Smooth muscle cell (in vitro differentiated cells): ENCODE measurements at regions not wholly inside any gene's neighbourhood (a gene's known extent, or its start where the extent isn't known, plus 50 kb on each side); places are given as distances from the start of the nearest gene placed in this dataset.

Experiments
- DNase-seq: peaks from one replicate; lab custom pipeline; 2025; ENCODE audit not compliant: unreplicated experiment; lab: John Stamatoyannopoulos, UW
- H2AFZ ChIP-seq: fragments of 200-600 bp; sonication (generic); 2 replicates; pipeline ENCODE4 v1.6.0; 2016; ENCODE audit warnings: antibody characterized with exemption, low read depth, mild to moderate bottlenecking
- H3F3A ChIP-seq: fragments of 200-600 bp; sonication (generic); 2 replicates; pipeline ENCODE4 v1.6.0; 2017; ENCODE audit warnings: antibody characterized with exemption, low read depth
- H3K27ac ChIP-seq: fragments of 200-600 bp; sonication (generic); 2 replicates; pipeline ENCODE4 v1.5.1; 2016; ENCODE audit warnings: low read depth, mild to moderate bottlenecking
- H3K27me3 ChIP-seq: fragments of 200-600 bp; sonication (generic); 2 replicates; pipeline ENCODE4 v1.6.1; 2016; ENCODE audit warnings: low read depth, mild to moderate bottlenecking
- H3K36me3 ChIP-seq: fragments of 200-600 bp; sonication (generic); 2 replicates; pipeline ENCODE4 v1.5.1; 2016; ENCODE audit warnings: low read depth
- H3K4me1 ChIP-seq: fragments of 200-600 bp; sonication (generic); 2 replicates; pipeline ENCODE4 v1.5.1; 2016; ENCODE audit warnings: low read depth
- H3K4me2 ChIP-seq: fragments of 200-600 bp; sonication (generic); 2 replicates; pipeline ENCODE4 v1.6.0; 2016; ENCODE audit warnings: mild to moderate bottlenecking
- H3K4me3 ChIP-seq: fragments of 200-600 bp; sonication (generic); 2 replicates; pipeline ENCODE4 v1.5.1; 2016; ENCODE audit warnings: mild to moderate bottlenecking
- H3K79me2 ChIP-seq: fragments of 200-600 bp; sonication (generic); 2 replicates; pipeline ENCODE4 v1.6.0; 2016; ENCODE audit warnings: low read depth, mild to moderate bottlenecking
- H3K9ac ChIP-seq: fragments of 200-600 bp; sonication (generic); 2 replicates; pipeline ENCODE4 v1.6.0; 2016; ENCODE audit warnings: low read depth
- H3K9me3 ChIP-seq: fragments of 200-600 bp; sonication (generic); replicated peaks from 2 replicates; pipeline ENCODE4 v1.5.1; 2016; ENCODE audit warnings: low read depth
- H4K20me1 ChIP-seq: fragments of 200-600 bp; sonication (generic); 2 replicates; pipeline ENCODE4 v1.6.0; 2016; ENCODE audit warnings: low read depth
- WGBS: methylation state at CpG from one replicate; pipeline ENCODE4 v1.1.7; 2016; ENCODE audit warnings: low lambda C conversion rate; 5-methylcytosine and 5-hydroxymethylcytosine counted together
- TF ChIP-seq, protein P1 (sequence below): fragments of 200-600 bp; sonication (generic); IDR thresholded peaks from 2 replicates; pipeline ENCODE4 v1.5.1; 2017; ENCODE audit warnings: borderline replicate concordance, mild to moderate bottlenecking, antibody characterized with exemption; ENCODE audit not compliant: insufficient read depth, poor library complexity, severe bottlenecking

DNA sequence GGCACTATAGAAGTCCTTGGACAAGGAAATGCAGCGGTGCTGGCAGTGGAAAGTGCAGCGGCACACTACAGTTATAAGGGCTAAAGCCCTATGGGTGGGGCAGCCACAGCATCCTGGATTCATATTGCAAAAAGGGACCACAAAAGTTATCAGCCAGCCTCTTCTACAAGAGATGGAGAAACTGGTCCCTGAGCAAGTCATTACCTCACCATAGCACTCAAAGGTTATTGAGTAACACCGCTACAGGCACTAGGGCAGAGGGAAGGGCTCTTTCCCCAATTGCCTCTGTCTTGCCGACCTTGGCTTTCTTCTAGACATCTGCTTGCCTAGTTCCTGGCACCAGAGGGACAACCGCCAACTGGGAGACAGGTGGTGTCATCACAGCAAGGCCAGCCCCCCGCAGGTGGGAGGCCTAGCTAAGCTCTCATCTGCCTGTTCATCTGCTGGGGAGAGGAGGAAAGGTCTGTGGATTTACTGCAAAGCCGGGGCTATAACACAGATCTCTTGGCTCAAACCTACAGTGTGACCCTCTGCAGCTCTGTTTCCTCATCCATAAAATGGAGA is 600.0 kb downstream of the BCOR start:
- Histone ChIP-seq H3K27ac (no peak overlapping the region), H3K9me3 (no peaks in the 10 kb centered on the region), H3K9ac (no peak overlapping the region), H3K4me3 (no peak overlapping the region), H3K36me3 (no peaks in the 10 kb centered on the region), H3K4me2 (no peak overlapping the region), H3K27me3 (no peaks in the 10 kb centered on the region), H3K79me2 (no peaks in the 10 kb centered on the region), H4K20me1 (no peaks in the 10 kb centered on the region), H3K4me1 (no peaks in the 10 kb centered on the region), H3F3A (no peaks in the 10 kb centered on the region), H2AFZ (no peak overlapping the region)
- WGBS, result 88% methylated on average over 7 of the region's 7 CpGs
- no peak for DNase-seq
- TF ChIP-seq, protein P1, sequence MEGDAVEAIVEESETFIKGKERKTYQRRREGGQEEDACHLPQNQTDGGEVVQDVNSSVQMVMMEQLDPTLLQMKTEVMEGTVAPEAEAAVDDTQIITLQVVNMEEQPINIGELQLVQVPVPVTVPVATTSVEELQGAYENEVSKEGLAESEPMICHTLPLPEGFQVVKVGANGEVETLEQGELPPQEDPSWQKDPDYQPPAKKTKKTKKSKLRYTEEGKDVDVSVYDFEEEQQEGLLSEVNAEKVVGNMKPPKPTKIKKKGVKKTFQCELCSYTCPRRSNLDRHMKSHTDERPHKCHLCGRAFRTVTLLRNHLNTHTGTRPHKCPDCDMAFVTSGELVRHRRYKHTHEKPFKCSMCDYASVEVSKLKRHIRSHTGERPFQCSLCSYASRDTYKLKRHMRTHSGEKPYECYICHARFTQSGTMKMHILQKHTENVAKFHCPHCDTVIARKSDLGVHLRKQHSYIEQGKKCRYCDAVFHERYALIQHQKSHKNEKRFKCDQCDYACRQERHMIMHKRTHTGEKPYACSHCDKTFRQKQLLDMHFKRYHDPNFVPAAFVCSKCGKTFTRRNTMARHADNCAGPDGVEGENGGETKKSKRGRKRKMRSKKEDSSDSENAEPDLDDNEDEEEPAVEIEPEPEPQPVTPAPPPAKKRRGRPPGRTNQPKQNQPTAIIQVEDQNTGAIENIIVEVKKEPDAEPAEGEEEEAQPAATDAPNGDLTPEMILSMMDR, result no peak

DNA sequence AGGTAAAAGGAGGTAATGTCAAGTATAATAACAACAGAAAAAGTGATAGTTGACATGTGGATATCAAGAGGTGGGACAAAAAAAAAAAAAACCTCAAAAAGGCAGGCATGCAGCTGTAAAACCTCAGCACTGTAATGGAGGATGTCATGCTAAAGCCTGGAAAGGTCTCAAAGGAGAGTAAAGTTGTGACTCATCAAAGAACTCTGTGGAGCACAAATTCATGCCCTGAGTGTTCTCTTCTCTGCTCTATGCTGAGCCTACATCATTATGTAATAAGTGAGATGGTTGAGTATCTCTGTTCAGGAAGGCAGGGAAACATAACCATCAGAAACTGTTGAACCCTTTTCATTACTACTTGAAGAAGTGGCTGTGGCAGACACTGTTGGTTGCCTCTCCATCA is 597.8 kb downstream of the BCOR start:
- no peaks in the 10 kb centered on the region for H3F3A ChIP-seq
- H3K4me3 ChIP-seq, result no peak overlapping the region
- H3K9me3 ChIP-seq, result no peaks in the 10 kb centered on the region
- no peak for DNase-seq
- no peaks in the 10 kb centered on the region for H4K20me1 ChIP-seq
- no peaks in the 10 kb centered on the region for H3K4me1 ChIP-seq
- H3K9ac ChIP-seq, result no peak overlapping the region
- no peak overlapping the region for H3K4me2 ChIP-seq
- H2AFZ ChIP-seq, result no peak overlapping the region
- TF ChIP-seq, protein P1, result no peak
- no peaks in the 10 kb centered on the region for H3K79me2 ChIP-seq
- H3K27ac ChIP-seq, result no peak overlapping the region
- no peaks in the 10 kb centered on the region for H3K27me3 ChIP-seq
- no peaks in the 10 kb centered on the region for H3K36me3 ChIP-seq

DNA sequence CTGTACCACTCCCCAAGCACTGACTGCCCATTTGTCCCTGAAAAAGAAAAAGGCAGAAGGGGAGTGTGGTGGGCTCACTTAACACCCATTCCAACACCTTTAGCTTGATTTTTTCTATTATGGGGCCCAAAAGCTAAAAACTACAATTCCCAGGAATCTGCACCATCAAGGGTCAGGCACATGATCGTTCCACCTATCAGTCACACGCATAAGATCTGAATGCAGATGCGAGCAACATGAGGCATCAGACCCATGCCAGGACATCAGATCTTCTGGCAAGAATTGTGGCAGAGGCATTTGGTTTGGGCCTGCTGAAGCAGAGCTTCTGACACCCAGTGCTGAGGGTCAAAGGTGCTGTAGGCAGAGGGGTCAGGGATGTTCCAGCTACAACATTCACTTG is 595.9 kb downstream of the BCOR start:
- no peaks in the 10 kb centered on the region for H4K20me1 ChIP-seq
- H3K36me3 ChIP-seq, result no peaks in the 10 kb centered on the region
- TF ChIP-seq, protein P1, result no peak
- no peak overlapping the region for H2AFZ ChIP-seq
- no peak overlapping the region for H3K27ac ChIP-seq
- H3K4me2 ChIP-seq, result no peak overlapping the region
- no peak overlapping the region for H3K4me3 ChIP-seq
- no peaks in the 10 kb centered on the region for H3K27me3 ChIP-seq
- 96% methylated on average over 3 of the region's 3 CpGs for WGBS
- no peaks in the 10 kb centered on the region for H3K79me2 ChIP-seq
- no peaks in the 10 kb centered on the region for H3K9me3 ChIP-seq
- no peaks in the 10 kb centered on the region for H3K4me1 ChIP-seq
- no peak for DNase-seq
- H3K9ac ChIP-seq, result no peak overlapping the region
- no peaks in the 10 kb centered on the region for H3F3A ChIP-seq

DNA sequence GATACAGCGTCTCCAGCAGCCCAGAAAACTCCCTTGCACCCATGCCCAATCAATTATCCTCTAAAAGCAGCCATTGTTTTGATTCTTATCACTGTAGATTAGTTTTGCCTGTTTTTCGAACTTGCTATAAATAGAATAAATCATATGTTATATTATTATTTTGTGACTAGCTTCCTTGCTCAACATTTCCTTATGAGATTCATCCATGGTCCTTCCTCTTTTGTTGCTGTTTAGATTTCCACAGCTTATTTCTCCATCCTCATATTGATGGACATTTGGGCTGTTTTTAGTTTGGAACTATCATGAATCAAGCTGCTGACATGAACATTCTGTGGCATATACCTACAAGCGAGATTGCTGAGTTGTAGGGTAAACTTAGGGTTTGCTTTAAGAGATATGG is 595.3 kb downstream of the BCOR start:
- 89% methylated on average over 3 of the region's 3 CpGs for WGBS
- DNase-seq, result no peak
- no peaks in the 10 kb centered on the region for H3K4me1 ChIP-seq
- H3K4me3 ChIP-seq, result no peak overlapping the region
- TF ChIP-seq, protein P1, result no peak
- H3K36me3 ChIP-seq, result no peaks in the 10 kb centered on the region
- no peaks in the 10 kb centered on the region for H3F3A ChIP-seq
- no peak overlapping the region for H3K9ac ChIP-seq
- H3K4me2 ChIP-seq, result no peak overlapping the region
- no peaks in the 10 kb centered on the region for H4K20me1 ChIP-seq
- no peak overlapping the region for H2AFZ ChIP-seq
- no peak overlapping the region for H3K27ac ChIP-seq
- H3K79me2 ChIP-seq, result no peaks in the 10 kb centered on the region
- H3K9me3 ChIP-seq, result no peaks in the 10 kb centered on the region
- no peaks in the 10 kb centered on the region for H3K27me3 ChIP-seq
